ENCODE measurements at regions not wholly inside any gene's neighbourhood (a gene's known extent, or its start where the extent isn't known, plus 50 kb on each side); places are given as distances from the start of the nearest gene placed in this dataset.
"Not testable (repeated sequence)": the region's sequence is repeated elsewhere in the genome, so short reads cannot be mapped to it uniquely, and the experiment has no call there.

DNA sequence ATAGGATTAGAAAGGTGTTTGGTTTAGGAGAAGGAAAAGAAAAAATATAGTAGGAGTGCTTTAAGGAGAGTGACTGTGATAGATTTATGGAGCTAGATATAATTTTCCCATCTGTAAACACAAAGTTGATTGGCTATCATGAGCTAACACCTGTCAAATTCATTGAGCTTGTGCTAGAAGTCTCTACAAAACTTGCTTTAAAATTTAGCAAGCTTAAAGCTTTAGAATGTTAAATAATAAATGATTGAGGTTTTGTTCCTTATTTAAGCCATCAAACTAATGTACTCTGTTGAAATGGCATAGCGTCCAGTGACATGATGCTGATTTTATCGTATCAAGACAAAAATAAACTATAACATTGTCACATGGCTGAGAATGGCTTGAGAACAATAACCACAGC, 1497.4 kb upstream of the DDX18 start:
- no peaks in the 10 kb centered on the region for H3K36me3 ChIP-seq
- no peak for TF ChIP-seq CTCF (IDR thresholded peaks at IDR 0.05; ENCODE audit: low read depth, low read length)
- no peak overlapping the region for H3K4me3 ChIP-seq (ENCODE audit: low read depth, low read length)
- no peak for DNase-seq
- no peaks in the 10 kb centered on the region for H3K9me3 ChIP-seq (ENCODE audit: severe bottlenecking)
- peaks cover 40% of the 10 kb centered on the region for H3K27me3 ChIP-seq (ENCODE audit: insufficient read depth, low read depth, severe bottlenecking)
- H3K27ac ChIP-seq, result no peak overlapping the region

DNA sequence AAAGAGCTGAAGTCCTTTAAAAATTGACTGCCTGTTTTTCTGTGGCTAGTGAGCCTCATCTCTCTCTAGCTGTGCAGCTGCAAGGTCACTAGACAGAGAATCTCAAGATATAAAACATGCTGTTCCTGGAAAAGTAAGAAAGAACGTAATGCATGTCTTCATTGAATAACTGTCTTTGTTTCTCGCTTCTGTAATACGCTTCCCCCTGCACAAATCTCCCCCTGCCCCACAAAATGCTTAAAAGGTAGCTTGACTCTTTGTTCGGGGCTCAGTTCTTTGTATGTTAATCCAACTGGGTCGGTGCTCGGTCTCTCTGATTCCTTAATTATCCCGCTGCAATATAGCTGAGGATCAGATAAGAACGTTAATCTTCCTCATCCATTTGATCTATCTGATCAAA, 1495.9 kb upstream of the DDX18 start:
- H3K27me3 ChIP-seq (ENCODE audit: insufficient read depth, low read depth, severe bottlenecking), result peaks cover 37% of the 10 kb centered on the region
- H3K36me3 ChIP-seq; H3K4me3 ChIP-seq (ENCODE audit: low read depth, low read length); H3K27ac ChIP-seq; H3K9me3 ChIP-seq (ENCODE audit: severe bottlenecking); DNase-seq: not testable (repeated sequence)

DNA sequence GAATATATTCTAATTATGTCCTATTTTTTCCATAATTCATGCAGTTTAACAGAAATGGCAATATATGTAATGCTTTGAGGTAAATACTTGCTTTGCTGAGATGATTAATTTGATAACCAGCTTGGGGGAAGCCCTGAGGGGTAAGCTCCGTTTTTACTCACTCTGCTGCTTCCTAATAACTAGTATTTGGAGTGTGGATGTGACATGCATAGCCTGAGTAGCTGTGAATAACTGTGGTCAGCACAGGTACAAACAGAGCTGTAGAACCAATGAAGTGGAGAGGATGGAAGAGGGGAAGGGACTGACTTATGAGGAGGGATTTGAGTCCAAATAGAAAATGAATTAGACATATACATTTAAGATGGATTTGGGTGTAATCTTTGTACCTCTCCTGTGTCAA, 1495.5 kb upstream of the DDX18 start:
- H3K9me3 ChIP-seq (ENCODE audit: severe bottlenecking), result no peaks in the 10 kb centered on the region
- H3K27ac ChIP-seq, result no peak overlapping the region
- DNase-seq, result no peak
- peaks cover 39% of the 10 kb centered on the region for H3K27me3 ChIP-seq (ENCODE audit: insufficient read depth, low read depth, severe bottlenecking)
- no peak for TF ChIP-seq CTCF (IDR thresholded peaks at IDR 0.05; ENCODE audit: low read depth, low read length)
- no peaks in the 10 kb centered on the region for H3K36me3 ChIP-seq
- H3K4me3 ChIP-seq (ENCODE audit: low read depth, low read length), result no peak overlapping the region

DNA sequence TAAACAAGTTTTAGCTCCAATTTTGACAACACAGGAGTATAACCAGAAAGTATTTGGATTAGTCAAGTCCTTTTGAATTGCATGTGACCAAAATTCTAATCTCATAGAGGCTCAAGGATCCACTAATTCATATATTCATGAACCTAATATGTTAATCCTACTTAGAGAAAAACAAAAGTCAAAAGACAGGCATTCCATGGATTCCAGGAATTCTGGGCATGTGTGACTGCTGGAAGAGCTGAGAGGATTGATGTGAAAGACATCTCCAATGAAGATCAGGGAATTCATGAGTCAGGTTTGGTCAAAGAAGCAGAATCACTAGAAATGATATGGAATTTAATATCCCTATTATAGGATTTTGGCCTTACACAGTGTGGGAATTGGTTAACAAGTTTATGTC, 1494.6 kb upstream of the DDX18 start:
- no peak for DNase-seq
- H3K36me3 ChIP-seq, result no peaks in the 10 kb centered on the region
- H3K4me3 ChIP-seq (ENCODE audit: low read depth, low read length), result no peak overlapping the region
- H3K9me3 ChIP-seq (ENCODE audit: severe bottlenecking), result no peaks in the 10 kb centered on the region
- peaks cover 43% of the 10 kb centered on the region for H3K27me3 ChIP-seq (ENCODE audit: insufficient read depth, low read depth, severe bottlenecking)
- no peak overlapping the region for H3K27ac ChIP-seq
- TF ChIP-seq CTCF (IDR thresholded peaks at IDR 0.05; ENCODE audit: low read depth, low read length), result no peak

DNA sequence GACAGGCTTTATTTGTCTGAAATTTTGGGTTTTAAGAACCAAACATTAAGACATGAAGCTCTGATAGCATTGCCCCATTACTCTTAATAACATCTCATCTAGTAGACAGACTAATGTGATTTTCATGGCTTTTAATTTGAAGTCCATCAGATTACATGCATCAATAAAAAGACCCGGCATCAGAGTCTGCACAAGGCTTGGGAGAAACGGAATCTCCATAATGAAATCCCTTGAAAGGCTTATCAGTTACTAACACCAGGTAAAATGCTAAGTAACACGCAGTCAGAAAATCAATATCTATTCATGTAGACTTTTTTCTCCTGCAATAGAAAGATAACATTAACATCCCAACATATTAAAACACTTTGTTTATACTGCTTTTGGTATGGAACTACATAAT, 1485.2 kb upstream of the DDX18 start:
- Histone ChIP-seq H3K36me3 (no peaks in the 10 kb centered on the region), H3K9me3 (ENCODE audit: severe bottlenecking) (no peaks in the 10 kb centered on the region), H3K27ac (no peak overlapping the region), H3K4me3 (ENCODE audit: low read depth, low read length) (no peak overlapping the region), H3K27me3 (ENCODE audit: insufficient read depth, low read depth, severe bottlenecking) (peaks cover 45% of the 10 kb centered on the region)
- no peak for TF ChIP-seq CTCF (IDR thresholded peaks at IDR 0.05; ENCODE audit: low read depth, low read length)
- DNase-seq, result no peak

- Histone ChIP-seq H3K36me3 (no peaks in the 10 kb centered on the region), H3K27ac (no peak overlapping the region), H3K9me3 (ENCODE audit: severe bottlenecking) (no peaks in the 10 kb centered on the region), H3K4me3 (ENCODE audit: low read depth, low read length) (no peak overlapping the region), H3K27me3 (ENCODE audit: insufficient read depth, low read depth, severe bottlenecking) (peaks cover 41% of the 10 kb centered on the region)
- no peak for DNase-seq
- no peak for TF ChIP-seq CTCF (IDR thresholded peaks at IDR 0.05; ENCODE audit: low read depth, low read length)
Measured at GRCh38 chr2:116340690-116341089, 1473.8 kb upstream of the DDX18 start.

Measured in WERI-Rb-1 (cell line).